ENCODE measurements at regions not wholly inside any gene's neighbourhood (a gene's known extent, or its start where the extent isn't known, plus 50 kb on each side); places are given as distances from the start of the nearest gene placed in this dataset.

- no peak for TF ChIP-seq CTCF (IDR thresholded peaks at IDR 0.05)
- no peak for TF ChIP-seq POLR2A (IDR thresholded peaks at IDR 0.05)
Observed at GRCh38 chr12:113528606-113529293, 57.1 kb upstream of the LHX5 start.

Data from testis (tissue), 2 donors.